ENCODE measurements at regions not wholly inside any gene's neighbourhood (a gene's known extent, or its start where the extent isn't known, plus 50 kb on each side); places are given as distances from the start of the nearest gene placed in this dataset.
"Not testable (repeated sequence)": the region's sequence is repeated elsewhere in the genome, so short reads cannot be mapped to it uniquely, and the experiment has no call there.

GRCh38 chr3:25844891-25845290, 55.0 kb downstream of the OXSM start:
- no peak for DNase-seq (ENCODE audit: low read depth)

- no peak for DNase-seq (ENCODE audit: low read depth)
These were observed 56.4 kb downstream of the OXSM start for GRCh38 chr3:25846282-25846681.

GRCh38 chr3:25849091-25849490, 59.2 kb downstream of the OXSM start:
- DNase-seq (ENCODE audit: low read depth) = no peak

GRCh38 chr3:25849641-25850385, 59.9 kb downstream of the OXSM start:
- no peak for DNase-seq (ENCODE audit: low read depth)

GRCh38 chr3:25851693-25852259, 61.9 kb downstream of the OXSM start:
- DNase-seq (ENCODE audit: low read depth) = not testable (repeated sequence)

- no peak for DNase-seq (ENCODE audit: low read depth)
These were observed 64.3 kb downstream of the OXSM start for GRCh38 chr3:25854214-25854613.

GRCh38 chr3:25854635-25855034, 64.7 kb downstream of the OXSM start:
- DNase-seq (ENCODE audit: low read depth) = no peak

- DNase-seq (ENCODE audit: low read depth) = no peak
These were observed 65.4 kb downstream of the OXSM start for GRCh38 chr3:25855266-25855784.

- no peak for DNase-seq (ENCODE audit: low read depth)
These were observed 67.1 kb downstream of the OXSM start for GRCh38 chr3:25856902-25857518.

GRCh38 chr3:25861566-25861965, 71.7 kb downstream of the OXSM start:
- DNase-seq (ENCODE audit: low read depth) = no peak

- no peak for DNase-seq (ENCODE audit: low read depth)
These were observed 73.1 kb downstream of the OXSM start for GRCh38 chr3:25863011-25863415.

- DNase-seq (ENCODE audit: low read depth) = no peak
These were observed 73.6 kb downstream of the OXSM start for GRCh38 chr3:25863416-25863959.

- DNase-seq (ENCODE audit: low read depth) = no peak
These were observed 80.6 kb downstream of the OXSM start for GRCh38 chr3:25870452-25870851.

- DNase-seq (ENCODE audit: low read depth) = no peak
These were observed 82.4 kb downstream of the OXSM start for GRCh38 chr3:25872200-25872877.

GRCh38 chr3:25883492-25883891, 93.6 kb downstream of the OXSM start:
- no peak for DNase-seq (ENCODE audit: low read depth)

GRCh38 chr3:25884981-25885380, 95.1 kb downstream of the OXSM start:
- DNase-seq (ENCODE audit: low read depth) = no peak

GRCh38 chr3:25885544-25885943, 95.7 kb downstream of the OXSM start:
- DNase-seq (ENCODE audit: low read depth) = no peak

- no peak for DNase-seq (ENCODE audit: low read depth)
These were observed 98.0 kb downstream of the OXSM start for GRCh38 chr3:25887907-25888306.

- no peak for DNase-seq (ENCODE audit: low read depth)
These were observed 99.1 kb downstream of the OXSM start for GRCh38 chr3:25888892-25889524.

GRCh38 chr3:25889525-25889917, 99.6 kb downstream of the OXSM start:
- no peak for DNase-seq (ENCODE audit: low read depth)

- DNase-seq (ENCODE audit: low read depth) = no peak
These were observed 104.2 kb downstream of the OXSM start for GRCh38 chr3:25894101-25894500.

GRCh38 chr3:25895031-25895430, 105.1 kb downstream of the OXSM start:
- DNase-seq (ENCODE audit: low read depth) = no peak

All from activated T-cell treated with anti-CD3 and anti-CD28 coated beads for 1 hour (primary cell).